DOHH2 (cell line): ENCODE measurements at regions not wholly inside any gene's neighbourhood (a gene's known extent, or its start where the extent isn't known, plus 50 kb on each side); places are given as distances from the start of the nearest gene placed in this dataset.

Experiments
- CTCF ChIP-seq: fragments of 200-600 bp; sonication (generic); IDR thresholded peaks from one replicate; pipeline ENCODE4 v1.5.1; 2014; ENCODE audit warnings: antibody characterized with exemption, mild to moderate bottlenecking, low read depth, low read length; ENCODE audit not compliant: poor library complexity, severe bottlenecking
- EZH2phosphoT487 ChIP-seq: fragments of 200-600 bp; sonication (generic); IDR thresholded peaks from 2 replicates; pipeline ENCODE4 v1.6.1; 2017; ENCODE audit warnings: borderline replicate concordance, mild to moderate bottlenecking, antibody characterized with exemption, low read length, moderate library complexity, mixed read lengths

GRCh38 chr10:130329792-130330191 lies 193.6 kb downstream of the GLRX3 start:
- TF ChIP-seq CTCF (no peak), EZH2phosphoT487 (no peak)
